GM19463 (cell line): ENCODE measurements at regions not wholly inside any gene's neighbourhood (a gene's known extent, or its start where the extent isn't known, plus 50 kb on each side); places are given as distances from the start of the nearest gene placed in this dataset.

Experiments
- ATAC-seq: cut with Tn5 transposase; IDR thresholded peaks from one replicate; pipeline ENCODE4 v1.9.1; 2021; ENCODE audit warnings: mild to moderate bottlenecking, moderate library complexity; ENCODE audit not compliant: unreplicated experiment

GRCh38 chr16:52805559-52806168 lies 247.0 kb downstream of the CHD9NB start:
- no peak for ATAC-seq

GRCh38 chr16:52800432-52800831 lies 252.3 kb downstream of the CHD9NB start:
- no peak for ATAC-seq

DNA sequence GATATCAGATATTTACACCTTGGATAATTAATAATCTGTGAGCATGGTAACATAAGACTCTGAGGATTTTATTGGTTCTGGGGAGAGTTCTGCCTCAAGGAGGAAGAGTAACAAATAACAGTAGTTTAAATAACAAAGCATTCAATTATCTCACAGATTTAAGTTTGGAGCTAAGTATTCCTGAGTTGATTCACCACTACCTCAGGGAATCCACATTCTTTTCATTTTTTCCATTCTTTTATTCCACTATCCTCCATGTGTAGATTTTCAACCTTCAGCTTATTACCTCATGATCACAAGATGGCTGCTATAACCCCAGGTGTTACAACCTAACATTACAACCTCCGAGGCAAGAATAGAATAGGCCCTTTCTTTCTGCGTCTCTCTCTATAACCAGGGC lies 252.2 kb upstream of the TOX3 start:
- no peak for ATAC-seq

DNA sequence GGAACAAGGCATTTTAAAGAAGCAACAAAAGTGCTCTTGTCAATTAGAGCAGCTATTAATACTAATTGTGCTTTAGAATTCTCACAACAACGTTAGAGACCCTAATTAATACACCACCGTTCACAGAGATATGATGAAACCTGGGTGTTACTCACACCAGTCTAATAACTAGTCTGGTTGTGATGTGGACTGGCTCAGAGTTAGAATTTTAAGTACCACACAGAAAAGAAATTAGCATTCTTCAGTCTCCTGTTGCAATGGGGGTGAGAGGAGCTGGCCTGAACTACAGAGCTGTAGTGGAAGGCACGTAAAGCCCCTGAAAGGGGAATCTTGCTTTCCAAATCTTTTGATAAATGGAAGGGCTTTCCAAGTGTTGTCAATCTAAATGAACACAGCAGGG lies 240.8 kb upstream of the TOX3 start:
- ATAC-seq: no peak

DNA sequence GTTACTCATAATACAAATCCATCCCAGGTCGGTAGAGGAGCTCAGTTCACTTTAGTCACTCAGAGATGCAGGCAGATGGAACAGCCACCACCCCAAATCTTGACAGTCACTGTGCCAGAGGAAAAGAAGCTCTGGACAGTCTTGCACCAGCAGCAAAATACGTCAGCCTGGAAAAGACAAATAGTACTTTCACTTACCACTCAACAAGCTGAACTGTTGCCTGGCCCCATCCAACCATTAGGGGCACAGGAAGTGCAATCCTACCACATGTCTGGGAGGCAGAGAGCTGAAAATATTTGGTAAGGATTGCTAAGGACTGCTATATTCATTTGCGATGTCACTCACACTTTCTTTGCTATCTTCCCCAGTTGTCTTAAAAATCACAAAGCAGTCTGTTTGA lies 239.1 kb upstream of the TOX3 start:
- no peak for ATAC-seq

DNA sequence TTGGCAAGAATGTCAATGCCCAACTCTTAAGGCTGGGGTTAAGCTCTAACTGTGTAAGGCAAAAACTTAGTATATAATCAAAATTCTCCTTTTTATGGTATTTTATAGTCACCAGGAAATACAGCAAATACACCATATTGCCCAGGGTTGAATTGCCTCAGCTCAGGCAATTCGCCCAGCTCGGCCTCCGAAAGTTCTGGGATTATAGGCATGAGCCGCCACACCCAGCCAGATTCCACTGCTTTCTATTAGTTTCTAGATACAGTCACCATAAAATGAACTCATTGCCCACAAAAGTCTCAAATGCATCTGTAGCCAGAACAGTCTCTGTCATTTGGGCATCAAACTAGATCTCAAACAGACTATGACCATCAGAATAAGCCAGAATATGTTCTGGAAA lies 238.7 kb upstream of the TOX3 start:
- no peak for ATAC-seq

- ATAC-seq: no peak
Observed at GRCh38 chr16:52783616-52784015, 236.7 kb upstream of the TOX3 start.

DNA sequence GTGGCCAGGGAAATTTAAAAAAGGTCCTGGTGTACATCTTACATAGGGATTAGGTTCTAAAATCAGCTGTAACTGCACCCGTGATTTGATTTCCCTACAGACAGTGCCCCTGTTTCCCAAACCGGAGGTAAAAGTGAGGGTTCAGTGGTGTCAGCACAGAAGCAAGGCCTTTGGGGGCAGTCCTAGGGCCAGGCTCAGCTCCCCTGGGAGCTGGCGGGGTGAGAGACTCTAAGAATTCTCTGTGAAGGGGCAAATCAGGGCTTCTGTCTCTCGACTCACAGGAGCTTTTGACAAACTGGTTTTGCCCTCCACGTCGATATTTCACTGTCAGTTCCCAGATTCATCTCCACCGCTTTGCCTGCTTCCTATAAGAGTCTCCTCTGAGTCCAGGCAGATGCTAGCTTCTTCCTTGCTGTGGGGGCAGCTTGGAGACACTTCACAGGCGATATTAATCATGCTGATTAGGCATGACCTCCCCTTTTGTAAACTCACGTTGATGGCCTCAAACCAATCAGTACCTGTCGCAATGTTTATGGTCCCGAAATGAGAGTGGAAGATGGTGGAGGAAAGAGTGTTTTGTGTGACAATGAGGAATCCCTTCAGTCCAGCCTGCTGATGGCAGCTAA lies 234.2 kb upstream of the TOX3 start:
- no peak for ATAC-seq

DNA sequence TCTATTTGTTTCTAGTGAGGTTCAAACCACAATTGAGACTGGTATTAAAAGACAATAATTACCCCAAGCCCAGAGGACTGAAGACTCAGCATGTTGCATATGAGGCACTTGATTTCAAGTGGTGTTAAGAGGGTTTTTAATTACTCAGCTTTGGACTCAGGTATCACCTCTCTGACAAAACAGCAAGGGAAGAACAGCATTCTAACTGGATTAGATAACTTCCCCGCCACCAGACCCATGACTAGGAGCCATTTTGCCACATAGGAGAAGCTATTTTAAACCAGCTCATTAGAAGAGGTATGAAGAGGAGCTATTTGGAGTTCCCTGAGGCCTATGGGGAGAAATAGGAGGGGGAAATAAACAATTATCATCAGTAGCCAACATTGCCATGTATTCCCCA lies 226.1 kb upstream of the TOX3 start:
- ATAC-seq: no peak

DNA sequence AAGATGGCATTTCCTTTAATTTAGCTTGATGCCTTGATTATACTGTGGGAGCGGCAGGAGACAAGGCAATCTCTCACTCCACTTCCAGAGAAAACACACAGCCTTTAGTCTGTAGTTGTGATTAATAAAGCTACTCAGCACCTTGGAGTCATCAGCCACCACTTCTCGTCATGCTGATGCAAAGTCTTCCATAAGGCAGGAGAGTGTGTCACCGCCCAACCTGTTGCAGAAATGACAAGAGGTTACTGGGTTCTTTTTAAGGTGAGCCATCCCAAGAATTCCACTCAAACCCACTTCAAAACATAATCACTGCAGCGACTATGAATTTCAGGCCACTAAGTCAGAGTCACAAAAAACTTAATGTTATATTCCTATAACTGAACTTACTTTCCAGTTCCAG lies 223.9 kb upstream of the TOX3 start:
- no peak for ATAC-seq

DNA sequence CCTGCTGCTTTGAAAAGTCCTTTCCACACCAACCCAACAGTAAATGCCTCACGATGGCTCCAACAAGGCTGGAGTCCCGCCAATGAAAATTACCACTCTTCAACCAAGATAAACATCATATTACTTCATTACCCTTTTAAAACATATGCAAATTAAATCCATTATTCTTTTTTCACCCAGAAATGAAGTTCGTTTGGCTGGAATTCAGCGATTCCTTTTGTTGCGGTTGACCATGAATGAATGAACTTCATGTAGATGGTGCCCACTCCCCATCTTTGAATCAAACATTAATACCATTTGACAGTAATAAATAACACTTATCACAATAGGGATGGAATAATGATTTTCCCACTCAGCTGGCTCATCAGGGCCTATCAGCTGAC lies 211.5 kb upstream of the TOX3 start:
- ATAC-seq: no peak

- no peak for ATAC-seq
Observed at GRCh38 chr16:52757746-52758472, 211.0 kb upstream of the TOX3 start.

DNA sequence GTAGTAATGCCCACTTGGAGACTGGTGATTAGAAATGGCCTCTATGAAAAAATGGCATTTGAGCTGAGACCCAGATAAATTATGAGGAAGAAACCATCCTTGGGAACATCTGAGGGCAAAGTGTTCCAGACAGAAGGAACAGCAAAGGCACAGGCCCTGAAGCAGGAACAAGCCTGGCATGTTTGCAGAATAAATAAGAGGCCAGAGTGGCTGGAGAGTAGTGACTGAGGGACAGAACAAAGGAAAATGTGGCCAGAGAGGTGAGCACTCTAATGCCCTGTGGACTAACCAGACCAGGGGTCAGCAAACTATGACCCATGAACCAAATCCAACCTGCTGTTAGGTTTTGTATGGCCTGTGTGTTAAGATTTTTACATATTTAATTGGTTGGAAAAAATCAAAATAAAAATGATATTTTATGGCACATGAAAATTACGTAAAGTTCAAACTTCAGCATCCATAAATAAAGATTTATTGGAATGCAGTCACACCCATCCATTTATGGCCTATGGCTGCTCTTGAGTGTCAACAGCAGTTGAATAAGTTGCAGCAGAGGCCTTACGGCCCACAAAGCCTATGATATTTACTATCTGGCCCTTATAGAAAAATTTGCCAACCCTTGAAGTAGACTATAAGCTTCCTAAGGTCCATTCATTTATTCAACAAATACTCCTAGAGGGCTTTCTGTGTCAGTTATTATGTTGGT lies 210.0 kb upstream of the TOX3 start:
- ATAC-seq: no peak

GRCh38 chr16:52755396-52755795 lies 208.5 kb upstream of the TOX3 start:
- ATAC-seq: no peak

- no peak for ATAC-seq
Observed at GRCh38 chr16:52751035-52751434, 204.1 kb upstream of the TOX3 start.

GRCh38 chr16:52748741-52749140 lies 201.8 kb upstream of the TOX3 start:
- ATAC-seq: no peak

GRCh38 chr16:52747088-52747595 lies 200.2 kb upstream of the TOX3 start:
- ATAC-seq: no peak

DNA sequence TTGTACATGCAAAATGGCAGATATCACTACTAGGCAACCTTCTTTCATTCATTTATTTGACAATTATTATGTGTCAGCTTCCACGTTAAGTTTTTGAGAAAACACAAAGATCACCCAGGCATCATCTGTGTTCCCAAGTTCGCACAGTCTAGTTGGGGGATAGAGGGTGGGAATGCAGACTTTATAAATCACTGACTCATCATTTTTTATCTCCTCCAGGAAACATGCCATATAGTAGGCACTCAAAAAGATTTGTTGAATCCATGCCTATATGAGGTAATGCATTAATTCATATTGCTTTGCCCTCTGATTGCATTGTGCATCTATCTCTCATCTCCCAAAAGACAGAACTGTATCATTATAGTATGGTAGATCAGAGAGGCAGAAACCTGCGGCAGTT lies 196.8 kb upstream of the TOX3 start:
- ATAC-seq: no peak

GRCh38 chr16:52742608-52743170 lies 195.7 kb upstream of the TOX3 start:
- no peak for ATAC-seq

- no peak for ATAC-seq
Observed at GRCh38 chr16:52742052-52742451, 195.1 kb upstream of the TOX3 start.

GRCh38 chr16:52741351-52741750 lies 194.4 kb upstream of the TOX3 start:
- no peak for ATAC-seq
